ENCODE measurements at regions not wholly inside any gene's neighbourhood (a gene's known extent, or its start where the extent isn't known, plus 50 kb on each side); places are given as distances from the start of the nearest gene placed in this dataset.

GRCh38 chr2:196251132-196251531, 79.8 kb upstream of the STK17B start:
- Histone ChIP-seq H3K9me3 (no peaks in the 10 kb centered on the region), H3K4me1 (ENCODE audit: insufficient read depth) (no peaks in the 10 kb centered on the region), H3K36me3 (no peaks in the 10 kb centered on the region), H3K27me3 (no peaks in the 10 kb centered on the region), H3K27ac (no peak overlapping the region), H3K4me3 (no peak overlapping the region)
- intact Hi-C loops (cut with DNase I), result no loop called here
- WGBS, 3 donors, result 93 to 99% (median 98%) methylated on average over 3 of the region's 3 CpGs
- no peak for DNase-seq
- TF ChIP-seq EP300 (IDR thresholded peaks at IDR 0.05), result no peak
- no peak for TF ChIP-seq POLR2A (IDR thresholded peaks at IDR 0.05)
- TF ChIP-seq, protein P1, sequence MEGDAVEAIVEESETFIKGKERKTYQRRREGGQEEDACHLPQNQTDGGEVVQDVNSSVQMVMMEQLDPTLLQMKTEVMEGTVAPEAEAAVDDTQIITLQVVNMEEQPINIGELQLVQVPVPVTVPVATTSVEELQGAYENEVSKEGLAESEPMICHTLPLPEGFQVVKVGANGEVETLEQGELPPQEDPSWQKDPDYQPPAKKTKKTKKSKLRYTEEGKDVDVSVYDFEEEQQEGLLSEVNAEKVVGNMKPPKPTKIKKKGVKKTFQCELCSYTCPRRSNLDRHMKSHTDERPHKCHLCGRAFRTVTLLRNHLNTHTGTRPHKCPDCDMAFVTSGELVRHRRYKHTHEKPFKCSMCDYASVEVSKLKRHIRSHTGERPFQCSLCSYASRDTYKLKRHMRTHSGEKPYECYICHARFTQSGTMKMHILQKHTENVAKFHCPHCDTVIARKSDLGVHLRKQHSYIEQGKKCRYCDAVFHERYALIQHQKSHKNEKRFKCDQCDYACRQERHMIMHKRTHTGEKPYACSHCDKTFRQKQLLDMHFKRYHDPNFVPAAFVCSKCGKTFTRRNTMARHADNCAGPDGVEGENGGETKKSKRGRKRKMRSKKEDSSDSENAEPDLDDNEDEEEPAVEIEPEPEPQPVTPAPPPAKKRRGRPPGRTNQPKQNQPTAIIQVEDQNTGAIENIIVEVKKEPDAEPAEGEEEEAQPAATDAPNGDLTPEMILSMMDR (IDR thresholded peaks at IDR 0.05), result no peak

DNA sequence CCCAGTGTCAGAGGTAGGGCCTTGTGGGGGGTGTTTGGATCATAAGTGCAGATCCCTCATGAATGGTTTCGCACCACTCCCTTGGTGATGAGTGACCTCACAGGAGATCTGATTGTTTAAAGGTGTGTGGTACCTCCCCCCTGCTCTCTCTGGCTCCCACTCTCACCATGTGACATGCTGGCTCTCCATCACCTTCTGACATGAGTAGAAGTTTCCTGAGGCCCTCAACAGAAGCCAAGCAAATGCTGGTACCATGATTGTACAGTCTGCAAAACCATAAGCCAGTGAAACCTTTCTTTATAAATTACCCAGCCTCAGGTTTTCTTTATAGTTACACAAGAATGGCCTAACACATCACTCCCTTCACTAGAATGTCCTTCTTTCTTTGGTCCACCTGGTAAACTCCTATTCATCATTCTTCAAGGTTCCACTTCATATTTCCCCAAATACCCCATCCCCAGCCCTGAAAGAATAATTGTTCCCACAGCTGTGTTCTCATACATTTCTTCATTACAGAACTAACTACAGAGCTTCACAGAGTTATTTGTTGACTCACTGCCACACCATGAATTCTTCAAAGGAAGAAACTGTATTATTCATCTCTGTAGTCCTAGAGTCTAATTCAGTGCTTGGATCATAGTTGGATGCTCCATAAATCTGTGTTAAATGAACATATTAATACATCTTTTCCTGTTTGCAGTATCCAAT, 81.2 kb upstream of the STK17B start:
- Histone ChIP-seq H3K4me1 (ENCODE audit: insufficient read depth) (no peaks in the 10 kb centered on the region), H3K27ac (no peak overlapping the region), H3K36me3 (no peaks in the 10 kb centered on the region), H3K27me3 (no peaks in the 10 kb centered on the region), H3K9me3 (no peaks in the 10 kb centered on the region), H3K4me3 (no peak overlapping the region)
- intact Hi-C loops (cut with DNase I), result no loop called here
- TF ChIP-seq EP300 (IDR thresholded peaks at IDR 0.05) (no peak), POLR2A (IDR thresholded peaks at IDR 0.05) (no peak)
- TF ChIP-seq, protein P1 (IDR thresholded peaks at IDR 0.05), result no peak
- 95 to 100% (median 96%) methylated on average over 1 of the region's 1 CpG for WGBS, 3 donors
- DNase-seq, result no peak

DNA sequence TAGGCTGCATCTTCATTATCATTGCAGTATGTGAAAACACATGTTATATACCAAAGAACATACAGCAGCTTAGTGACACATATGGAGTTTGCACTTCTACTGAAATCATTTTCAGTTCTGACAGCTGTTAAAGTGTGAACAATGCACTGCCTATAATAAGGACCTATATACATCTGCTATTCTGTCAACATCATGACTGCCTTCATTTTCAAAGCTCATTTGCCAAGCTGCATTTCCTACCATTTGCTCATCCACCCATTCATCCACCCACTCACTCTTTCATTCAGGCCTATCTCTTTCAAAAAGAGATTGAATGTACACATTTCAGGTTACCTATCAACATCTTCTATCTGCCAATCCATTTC, 81.7 kb upstream of the STK17B start:
- Histone ChIP-seq H3K9me3 (no peaks in the 10 kb centered on the region), H3K4me1 (ENCODE audit: insufficient read depth) (no peaks in the 10 kb centered on the region), H3K27me3 (no peaks in the 10 kb centered on the region), H3K27ac (no peak overlapping the region), H3K4me3 (no peak overlapping the region), H3K36me3 (no peaks in the 10 kb centered on the region)
- intact Hi-C loops (cut with DNase I), result no loop called here
- no peak for DNase-seq
- TF ChIP-seq POLR2A (IDR thresholded peaks at IDR 0.05), result no peak
- TF ChIP-seq EP300 (IDR thresholded peaks at IDR 0.05), result no peak
- TF ChIP-seq, protein P1 (IDR thresholded peaks at IDR 0.05), result no peak

DNA sequence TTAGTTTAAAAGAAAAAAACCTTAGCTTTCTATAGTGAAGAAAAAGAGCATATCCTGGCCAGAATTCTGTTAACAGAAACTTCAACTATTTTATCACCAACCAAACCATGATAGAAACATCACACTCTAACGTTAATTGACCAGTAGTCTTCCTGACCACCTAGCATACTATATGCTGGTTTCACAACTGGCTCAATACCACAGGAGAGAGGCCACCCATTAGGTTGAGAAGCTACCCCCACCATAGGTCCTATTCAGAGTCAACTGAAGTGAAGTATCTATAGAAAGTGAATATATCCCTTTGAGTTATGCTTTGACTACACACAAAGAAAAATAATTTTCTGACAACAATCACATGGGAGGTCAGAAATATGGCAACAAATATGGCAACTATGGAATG, 85.2 kb upstream of the STK17B start:
- intact Hi-C loops (cut with DNase I), result no loop called here
- TF ChIP-seq, protein P1 (IDR thresholded peaks at IDR 0.05), result no peak
- no peak for TF ChIP-seq EP300 (IDR thresholded peaks at IDR 0.05)
- no peak for TF ChIP-seq POLR2A (IDR thresholded peaks at IDR 0.05)
- Histone ChIP-seq H3K27ac (no peak overlapping the region), H3K36me3 (no peaks in the 10 kb centered on the region), H3K27me3 (no peaks in the 10 kb centered on the region), H3K4me3 (no peak overlapping the region), H3K4me1 (ENCODE audit: insufficient read depth) (no peaks in the 10 kb centered on the region), H3K9me3 (no peaks in the 10 kb centered on the region)
- no peak for DNase-seq
- 48 to 74% (median 60%) methylated on average over 1 of the region's 1 CpG for WGBS, 3 donors

All from ovary (tissue), 7 donors.